H1 (cell line): ENCODE measurements at regions not wholly inside any gene's neighbourhood (a gene's known extent, or its start where the extent isn't known, plus 50 kb on each side); places are given as distances from the start of the nearest gene placed in this dataset.

Experiments used
- CTCF ChIA-PET: fragments of 300-600 bp; sonication (Branson Sonifier 250); formaldehyde crosslinking; loops from one replicate; lab custom pipeline; 2021; ENCODE audit not compliant: partially characterized antibody; lab: Charles Lee
- POLR2A ChIA-PET: fragments of 300-600 bp; sonication (Branson Sonifier 250); formaldehyde crosslinking; loops from one replicate; lab custom pipeline; 2021; ENCODE audit warnings: inconsistent platforms; ENCODE audit not compliant: partially characterized antibody; lab: Charles Lee
- DNase-seq, 2 experiments: peaks; one replicate each; pipeline versions ENCODE4 v3.0.0 to v3.0.0-alpha.2; 2010 to 2022; ENCODE audit warnings: low spot score in 2 of 2, low read depth in 1 of 2, mixed read lengths in 1 of 2
- FAIRE-seq: peaks from 2 replicates; lab custom pipeline; 2011; peaks lifted over from hg19 to GRCh38; lab: Jason Lieb, UNC
- H2AFZ ChIP-seq: 2 replicates; pipeline ENCODE4 v1.8.1; 2012; ENCODE audit warnings: low read length, inconsistent platforms
- H2AK5ac ChIP-seq: 2 replicates; pipeline ENCODE4 v1.6.1; 2013; ENCODE audit warnings: low read depth, low read length
- H2BK120ac ChIP-seq: replicated peaks from 2 replicates; pipeline ENCODE3; 2013; ENCODE audit warnings: low read depth, low read length, inconsistent platforms
- H2BK12ac ChIP-seq: 2 replicates; pipeline ENCODE4 v1.6.1; 2013; ENCODE audit warnings: low read depth, low read length
- H2BK15ac ChIP-seq: 2 replicates; pipeline ENCODE4 v1.6.1; 2013; ENCODE audit warnings: low read length
- H2BK20ac ChIP-seq: 2 replicates; pipeline ENCODE4 v1.6.1; 2013; ENCODE audit warnings: low read length
- H2BK5ac ChIP-seq: 2 replicates; pipeline ENCODE4 v1.6.1; 2013; ENCODE audit warnings: low read depth, low read length
- H3K14ac ChIP-seq: 2 replicates; pipeline ENCODE4 v1.6.1; 2013; ENCODE audit warnings: inconsistent platforms; ENCODE audit not compliant: insufficient read length
- H3K18ac ChIP-seq: 2 replicates; pipeline ENCODE4 v1.6.1; 2013; ENCODE audit warnings: low read length; ENCODE audit errors: extremely low read depth
- H3K23ac ChIP-seq: 2 replicates; pipeline ENCODE4 v1.6.1; 2013; ENCODE audit warnings: inconsistent platforms; ENCODE audit not compliant: insufficient read length
- H3K23me2 ChIP-seq: 2 replicates; pipeline ENCODE4 v1.6.1; 2013; ENCODE audit warnings: low read depth, low read length
- H3K27ac ChIP-seq: 2 replicates; pipeline ENCODE4 v1.6.1; 2011; ENCODE audit warnings: low read depth, low read length, inconsistent platforms
- H3K27me3 ChIP-seq, 4 experiments: replicated peaks in 1 of 4; 1 replicate in 1 of 4; 2 replicates in 3 of 4; pipeline versions ENCODE4 v1.6.1 to v1.8.1; 2011 to 2013; ENCODE audit warnings: low read length in 3 of 4, mild to moderate bottlenecking in 3 of 4, inconsistent platforms in 2 of 4, mixed read lengths in 2 of 4, moderate library complexity in 1 of 4; ENCODE audit not compliant: control insufficient read depth in 3 of 4, insufficient read depth in 3 of 4; ENCODE audit errors: extremely low read depth in 1 of 4
- H3K36me3 ChIP-seq, 4 experiments: 2 replicates each; pipeline versions ENCODE4 v1.6.1 to v1.8.1; 2011 to 2013; ENCODE audit warnings: mild to moderate bottlenecking in 4 of 4, low read length in 3 of 4, moderate library complexity in 2 of 4, control low read depth in 1 of 4, inconsistent platforms in 1 of 4; ENCODE audit not compliant: insufficient read depth in 4 of 4, control insufficient read depth in 2 of 4
- H3K4ac ChIP-seq: replicated peaks from 2 replicates; pipeline ENCODE3; 2013; ENCODE audit warnings: low read length, low read depth, mixed read lengths, inconsistent platforms; ENCODE audit not compliant: insufficient read length
- H3K4me1 ChIP-seq, 4 experiments: replicated peaks in 1 of 4; 1 replicate in 1 of 4; 2 replicates in 3 of 4; pipeline versions ENCODE4 v1.6.1 to v1.8.1; 2011 to 2013; ENCODE audit warnings: low read length in 3 of 4, inconsistent platforms in 2 of 4, mixed read lengths in 1 of 4; ENCODE audit not compliant: insufficient read depth in 4 of 4, control insufficient read depth in 3 of 4
- H3K4me2 ChIP-seq, 2 experiments: 2 replicates each; pipeline versions ENCODE4 v1.6.1 to v1.8.1; 2011 to 2013; ENCODE audit warnings: low read depth in 2 of 2, low read length in 2 of 2, control low read depth in 1 of 2, inconsistent platforms in 1 of 2, mild to moderate bottlenecking in 1 of 2; ENCODE audit not compliant: insufficient read depth in 1 of 2
- H3K4me3 ChIP-seq, 4 experiments: fragments of 200-600, 300-600 bp in 1 of 4; sonication (generic), shearing (Covaris generic), sonication (Bioruptor Twin) in 1 of 4; 2 replicates each; pipeline versions ENCODE4 v1.5.1 to v1.8.1; 2011 to 2016; ENCODE audit warnings: low read length in 4 of 4, low read depth in 3 of 4, control low read depth in 2 of 4, inconsistent platforms in 2 of 4, mild to moderate bottlenecking in 2 of 4, mixed read lengths in 1 of 4, moderate library complexity in 1 of 4; ENCODE audit not compliant: insufficient read depth in 2 of 4; ENCODE audit errors: extremely low read depth in 1 of 4
- H3K56ac ChIP-seq: replicated peaks from 2 replicates; pipeline ENCODE3; 2013; ENCODE audit warnings: low read depth, mild to moderate bottlenecking, mixed read lengths, low read length, inconsistent platforms; ENCODE audit not compliant: insufficient read length
- H3K79me1 ChIP-seq: 2 replicates; pipeline ENCODE4 v1.6.1; 2013; ENCODE audit warnings: low read depth, low read length, control low read depth
- H3K79me2 ChIP-seq, 2 experiments: 2 replicates each; pipeline versions ENCODE4 v1.6.1 to v1.8.1; 2012 to 2013; ENCODE audit warnings: low read length in 2 of 2, mild to moderate bottlenecking in 2 of 2, inconsistent platforms in 1 of 2; ENCODE audit not compliant: insufficient read depth in 2 of 2, control insufficient read depth in 1 of 2
- H3K9ac ChIP-seq, 4 experiments: replicated peaks in 1 of 4; 1 replicate in 1 of 4; 2 replicates in 3 of 4; pipeline versions ENCODE4 v1.6.1 to v1.8.1; 2011 to 2013; ENCODE audit warnings: low read depth in 3 of 4, low read length in 3 of 4, control low read depth in 2 of 4, mild to moderate bottlenecking in 2 of 4, moderate library complexity in 2 of 4, inconsistent platforms in 1 of 4; ENCODE audit errors: extremely low read depth in 1 of 4
- H3K9me3 ChIP-seq, 2 experiments: 2 replicates each; pipeline versions ENCODE4 v1.6.1 to v1.8.1; 2012 to 2013; ENCODE audit warnings: mild to moderate bottlenecking in 2 of 2, moderate library complexity in 2 of 2, control low read depth in 1 of 2, inconsistent platforms in 1 of 2, low read depth in 1 of 2, low read length in 1 of 2, mixed read lengths in 1 of 2; ENCODE audit not compliant: insufficient read depth in 2 of 2
- H4K20me1 ChIP-seq, 2 experiments: replicated peaks in 1 of 2; 2 replicates each; pipeline versions ENCODE3 to v1.8.1; 2011 to 2013; ENCODE audit warnings: inconsistent platforms in 2 of 2, low read length in 2 of 2, mild to moderate bottlenecking in 1 of 2; ENCODE audit not compliant: insufficient read depth in 2 of 2, control insufficient read depth in 1 of 2
- H4K5ac ChIP-seq: 2 replicates; pipeline ENCODE4 v1.6.1; 2013; ENCODE audit warnings: low read length, low read depth, mixed read lengths, inconsistent platforms; ENCODE audit not compliant: insufficient read length
- H4K8ac ChIP-seq: 2 replicates; pipeline ENCODE4 v1.8.0; 2013; ENCODE audit warnings: mild to moderate bottlenecking, moderate library complexity, low read length, inconsistent platforms; ENCODE audit not compliant: insufficient read depth; ENCODE audit errors: extremely low read depth
- H4K91ac ChIP-seq: replicated peaks from 2 replicates; pipeline ENCODE3; 2013; ENCODE audit warnings: low read length, mixed read lengths, inconsistent platforms; ENCODE audit not compliant: insufficient read length
- BCL11A ChIP-seq, 2 experiments: IDR thresholded peaks; one replicate each; pipeline ENCODE4 v1.6.1; 2011; ENCODE audit warnings: low read depth in 2 of 2, low read length in 2 of 2, mild to moderate bottlenecking in 2 of 2
- CTBP2 ChIP-seq: IDR thresholded peaks from 2 replicates; pipeline ENCODE4 v1.7.0; 2011; ENCODE audit warnings: borderline replicate concordance, mild to moderate bottlenecking, moderate library complexity, mixed read lengths, low read length; ENCODE audit not compliant: insufficient read depth, insufficient read length
- KDM4A ChIP-seq: IDR thresholded peaks from one replicate; pipeline ENCODE4 v1.7.1; 2012; ENCODE audit warnings: low read depth, mild to moderate bottlenecking, moderate library complexity, low read length, inconsistent platforms; ENCODE audit not compliant: severe bottlenecking
- WGBS, 2 experiments: shearing (Covaris generic) in 1 of 2; methylation state at CpG; one replicate each; pipeline versions ENCODE4 v1.1.6 to v1.1.7; 2013 to 2015; ENCODE audit warnings: low lambda C conversion rate in 2 of 2, mixed read lengths in 2 of 2, inconsistent platforms in 1 of 2, low coverage in 1 of 2, missing lambda C conversion rate in 1 of 2; ENCODE audit not compliant: insufficient replicate concordance in 2 of 2, insufficient coverage in 1 of 2, insufficient read length in 1 of 2; ENCODE audit errors: extremely low coverage in 1 of 2, missing lambda C conversion rate in 1 of 2; 5-methylcytosine and 5-hydroxymethylcytosine counted together

DNA sequence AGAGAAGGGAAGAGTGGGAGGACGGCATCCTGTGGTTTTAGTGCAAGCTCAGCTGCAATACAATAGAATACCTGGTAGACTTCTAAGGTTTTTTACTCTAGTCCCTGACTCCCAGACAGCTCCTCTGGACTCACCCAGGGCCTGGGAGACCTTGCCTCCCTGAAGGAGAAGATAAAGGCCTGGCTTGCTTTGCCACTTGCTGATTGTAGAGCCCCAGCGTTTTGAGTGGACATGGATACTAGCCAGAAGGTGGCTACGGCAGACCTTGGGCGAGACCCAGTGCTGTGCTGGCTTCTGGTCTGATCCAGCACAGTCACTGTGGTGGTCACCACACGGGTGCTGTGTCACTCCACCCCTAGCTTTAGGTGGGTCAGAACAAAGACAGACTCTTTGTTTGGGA, 72.2 kb upstream of the TTC14 start:
- no peak overlapping the region for H3K4ac ChIP-seq
- CTCF ChIA-PET: no interaction called here

More for the DNA sequence above, 72.2 kb upstream of the TTC14 start:
- Histone ChIP-seq H2BK12ac (no peak overlapping the region), H2BK15ac (no peak overlapping the region), H3K14ac (no peak overlapping the region), H3K79me1 (no peaks in the 10 kb centered on the region), H3K27ac (no peak overlapping the region), H3K36me3 (no peaks in the 10 kb centered on the region), H4K8ac (no peak overlapping the region), H3K18ac (no peak overlapping the region; the same call in 1 of the 2 replicates), H2BK5ac (no peak overlapping the region), H3K4me2 (no peak overlapping the region), H2BK20ac (no peak overlapping the region), H3K9me3 (no peaks in the 10 kb centered on the region), H3K9ac (no peak overlapping the region), H3K23me2 (no peaks in the 10 kb centered on the region), H3K23ac (no peak overlapping the region), H3K56ac (peak overlapping the region; percentile 30), H3K4me1 (no peaks in the 10 kb centered on the region), H2AK5ac (no peak overlapping the region), H4K91ac (no peak overlapping the region), H2AFZ (no peak overlapping the region), H3K27me3 (no peaks in the 10 kb centered on the region), H3K79me2 (no peaks in the 10 kb centered on the region), H4K20me1 (no peaks in the 10 kb centered on the region), H2BK120ac (no peak overlapping the region), H3K4me3 (no peak overlapping the region), H4K5ac (no peak overlapping the region)
- FAIRE-seq (no peak), DNase-seq (peak in 1 of 2 experiments; percentile 31)
- POLR2A ChIA-PET: no interaction called here
- TF ChIP-seq BCL11A (IDR thresholded peaks at IDR 0.05; ENCODE audit: low read depth in 2 of 2, low read length in 2 of 2) (no peak), KDM4A (no peak), CTBP2 (no peak)
- 89% methylated on average over 5 of the region's 5 CpGs; no CpG with 5 or more reads in 1 of the 2 experiments for WGBS, 2 experiments
